Mesendoderm (in vitro differentiated cells): ENCODE measurements at regions not wholly inside any gene's neighbourhood (a gene's known extent, or its start where the extent isn't known, plus 50 kb on each side); places are given as distances from the start of the nearest gene placed in this dataset. TPM values are rescaled to one million over a fixed set of nuclear protein-coding genes. Genes with fewer than 3 reads are reported as not detected.

Source experiments
- DNase-seq: peaks from one replicate; pipeline ENCODE4 v3.0.0; 2013
- H2AK5ac ChIP-seq: 2 replicates; pipeline ENCODE4 v1.6.1; 2013; ENCODE audit warnings: low read length, inconsistent platforms
- H2BK120ac ChIP-seq: 2 replicates; pipeline ENCODE4 v1.6.1; 2013; ENCODE audit warnings: low read depth, mild to moderate bottlenecking, low read length, moderate library complexity, mixed read lengths
- H2BK15ac ChIP-seq: replicated peaks from 2 replicates; pipeline ENCODE4 v1.6.1; 2013; ENCODE audit warnings: low read depth, mild to moderate bottlenecking, moderate library complexity
- H2BK5ac ChIP-seq: 2 replicates; pipeline ENCODE4 v1.6.1; 2013; ENCODE audit warnings: low read length, inconsistent platforms
- H3K18ac ChIP-seq: 2 replicates; pipeline ENCODE4 v1.6.1; 2013; ENCODE audit warnings: mild to moderate bottlenecking, low read length, mixed read lengths
- H3K23ac ChIP-seq: one replicate; pipeline ENCODE4 v1.6.1; 2013; ENCODE audit warnings: low read length
- H3K27ac ChIP-seq: 2 replicates; pipeline ENCODE4 v1.5.1; 2013; ENCODE audit warnings: low read depth, mild to moderate bottlenecking, inconsistent platforms, low read length, moderate library complexity
- H3K27me3 ChIP-seq: 2 replicates; pipeline ENCODE4 v1.6.1; 2013; ENCODE audit warnings: low read length, control low read depth, mild to moderate bottlenecking, inconsistent platforms; ENCODE audit not compliant: insufficient read depth, poor library complexity
- H3K36me3 ChIP-seq: 2 replicates; pipeline ENCODE4 v1.6.1; 2013; ENCODE audit warnings: low read length, inconsistent platforms; ENCODE audit not compliant: control insufficient read depth, insufficient read depth
- H3K4ac ChIP-seq: one replicate; pipeline ENCODE4 v1.6.1; 2013; ENCODE audit warnings: low read depth, mild to moderate bottlenecking, low read length, moderate library complexity
- H3K4me1 ChIP-seq: 2 replicates; pipeline ENCODE4 v1.6.1; 2013; ENCODE audit warnings: low read depth, low read length, inconsistent platforms; ENCODE audit not compliant: control insufficient read depth
- H3K4me2 ChIP-seq: 2 replicates; pipeline ENCODE4 v1.6.1; 2013; ENCODE audit warnings: low read length
- H3K4me3 ChIP-seq: 2 replicates; pipeline ENCODE4 v1.5.1; 2013; ENCODE audit warnings: mild to moderate bottlenecking, low read length
- H3K56ac ChIP-seq: one replicate; pipeline ENCODE4 v1.6.1; 2013; ENCODE audit warnings: low read length
- H3K79me1 ChIP-seq: 2 replicates; pipeline ENCODE4 v1.6.1; 2013; ENCODE audit warnings: low read length, inconsistent platforms
- H3K79me2 ChIP-seq: 2 replicates; pipeline ENCODE4 v1.6.1; 2013; ENCODE audit warnings: mild to moderate bottlenecking, low read length; ENCODE audit not compliant: control insufficient read depth, insufficient read depth
- H3K9ac ChIP-seq: 2 replicates; pipeline ENCODE4 v1.6.1; 2013; ENCODE audit warnings: low read length, inconsistent platforms
- H4K5ac ChIP-seq: one replicate; pipeline ENCODE4 v1.6.1; 2013; ENCODE audit warnings: low read length
- H4K8ac ChIP-seq: one replicate; pipeline ENCODE4 v1.6.1; 2013; ENCODE audit warnings: low read depth, mild to moderate bottlenecking, control low read depth, low read length, moderate library complexity
- WGBS: extraction: QIAGEN DNeasy Blood & Tissue Kit; methylation state at CpG from one replicate; pipeline ENCODE4 v1.1.7; 2013; ENCODE audit warnings: low lambda C conversion rate, missing lambda C conversion rate; ENCODE audit not compliant: insufficient coverage; ENCODE audit errors: extremely low coverage; 5-methylcytosine and 5-hydroxymethylcytosine counted together
- small RNA-seq: library from polyadenylated mRNA; stranded (forward); fragments of <200 nt; extraction: miRNeasy Mini kit (QIAGEN cat#:217004); gene quantifications from one replicate; pipeline ENCODE3, GENCODE V24; 2013; ENCODE audit not compliant: insufficient read depth

DNA sequence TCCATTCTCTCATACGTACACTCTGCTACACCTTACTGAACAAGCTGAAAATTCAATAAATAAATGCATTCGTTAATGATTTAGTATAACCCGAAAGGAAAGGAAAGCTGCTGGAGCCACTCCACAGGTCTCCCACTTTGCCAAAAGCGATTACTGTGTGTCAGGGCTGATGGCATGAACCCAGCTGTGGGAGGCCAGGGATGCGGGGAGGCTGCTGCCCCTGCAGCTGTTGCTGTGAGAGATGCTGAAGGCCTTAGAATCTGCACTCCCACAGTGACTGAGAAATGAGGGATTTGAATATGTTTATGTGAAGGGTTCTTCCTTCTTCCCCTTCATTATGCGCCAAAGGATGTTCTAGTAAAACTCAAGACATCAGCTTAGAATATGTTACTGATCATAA, 58.7 kb upstream of the NBEA start:
- no peak overlapping the region for H4K5ac ChIP-seq
- H3K18ac ChIP-seq: no peak overlapping the region
- H2BK5ac ChIP-seq: no peak overlapping the region
- no peak overlapping the region for H3K9ac ChIP-seq
- DNase-seq: no peak
- H2AK5ac ChIP-seq: no peak overlapping the region
- H3K56ac ChIP-seq: no peak overlapping the region
- no peaks in the 10 kb centered on the region for H3K79me2 ChIP-seq
- no peak overlapping the region for H3K4me3 ChIP-seq
- no peak overlapping the region for H3K4ac ChIP-seq
- no peaks in the 10 kb centered on the region for H3K36me3 ChIP-seq
- no peak overlapping the region for H3K23ac ChIP-seq
- no CpG with 5 or more reads among the region's 6 CpGs for WGBS
- H4K8ac ChIP-seq: no peak overlapping the region
- H2BK120ac ChIP-seq: no peak overlapping the region
- no peak overlapping the region for H3K4me2 ChIP-seq
- no peak overlapping the region for H3K27ac ChIP-seq
- H3K4me1 ChIP-seq: no peaks in the 10 kb centered on the region
- no peaks in the 10 kb centered on the region for H3K79me1 ChIP-seq
- H3K27me3 ChIP-seq: no peaks in the 10 kb centered on the region
- no peak overlapping the region for H2BK15ac ChIP-seq

DNA sequence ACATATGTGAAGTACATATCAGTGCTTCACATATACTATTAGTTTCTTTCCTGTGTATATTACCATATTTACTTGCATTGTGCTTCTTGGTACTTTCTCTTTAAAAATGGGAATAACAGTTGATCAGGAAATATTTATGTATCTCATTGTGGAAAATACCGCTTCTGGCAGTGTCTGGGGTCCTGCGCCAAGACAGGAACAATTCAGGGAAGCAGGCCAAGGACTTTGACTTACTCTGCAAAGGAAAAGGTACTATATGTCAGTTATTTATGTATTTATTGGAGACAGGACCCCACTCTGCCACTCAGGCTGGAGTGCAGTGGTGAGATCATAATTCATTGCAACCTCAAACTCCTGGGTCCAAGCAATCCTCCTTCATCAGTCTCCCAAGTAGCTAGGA, 57.7 kb upstream of the NBEA start:
- H3K4me1 ChIP-seq: no peaks in the 10 kb centered on the region
- no peak overlapping the region for H2AK5ac ChIP-seq
- H3K36me3 ChIP-seq: no peaks in the 10 kb centered on the region
- no peak overlapping the region for H4K8ac ChIP-seq
- H3K79me1 ChIP-seq: no peaks in the 10 kb centered on the region
- no peaks in the 10 kb centered on the region for H3K79me2 ChIP-seq
- H2BK15ac ChIP-seq: no peak overlapping the region
- no peak overlapping the region for H3K9ac ChIP-seq
- WGBS: no CpG with 5 or more reads among the region's 2 CpGs
- no peak overlapping the region for H3K56ac ChIP-seq
- H3K23ac ChIP-seq: no peak overlapping the region
- H4K5ac ChIP-seq: no peak overlapping the region
- no peak overlapping the region for H3K27ac ChIP-seq
- no peaks in the 10 kb centered on the region for H3K27me3 ChIP-seq
- no peak overlapping the region for H2BK120ac ChIP-seq
- no peak for DNase-seq
- H3K4ac ChIP-seq: no peak overlapping the region
- no peak overlapping the region for H3K18ac ChIP-seq
- no peak overlapping the region for H3K4me2 ChIP-seq
- no peak overlapping the region for H3K4me3 ChIP-seq
- no peak overlapping the region for H2BK5ac ChIP-seq

DNA sequence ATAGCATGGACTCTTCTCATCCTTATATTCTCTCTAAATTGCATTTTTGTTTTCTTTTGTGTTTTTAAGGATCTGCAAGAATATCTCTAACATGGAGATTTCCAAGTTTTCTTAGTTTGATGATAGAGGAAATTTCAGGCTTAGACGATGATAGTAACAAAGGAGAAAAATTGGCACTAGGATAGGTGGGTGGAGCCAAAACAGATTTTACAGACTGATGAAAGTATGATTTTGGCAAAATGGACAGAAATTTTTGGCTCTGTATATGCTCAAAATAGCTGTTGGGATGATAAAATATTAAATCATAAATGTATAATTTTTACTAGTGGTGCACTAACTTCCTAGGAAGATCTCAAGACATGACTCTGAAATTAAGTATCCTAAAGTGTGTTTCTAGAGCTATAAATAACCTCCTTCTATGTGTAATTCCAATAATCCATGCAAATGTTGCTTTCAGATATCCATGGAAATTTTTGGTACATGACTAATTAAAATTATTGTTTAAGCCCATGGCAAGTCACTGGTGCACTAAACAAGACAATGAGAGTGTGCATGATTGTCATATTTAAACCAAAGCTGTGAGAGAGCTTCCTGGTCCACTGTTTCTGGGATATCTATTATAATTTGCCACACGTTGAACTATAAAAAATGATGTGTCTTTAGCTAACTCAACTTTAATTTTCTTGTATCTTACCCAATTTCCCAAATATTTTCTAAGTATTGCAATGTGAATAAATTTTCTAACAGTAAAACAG, 55.8 kb upstream of the NBEA start:
- no peak overlapping the region for H2BK5ac ChIP-seq
- H3K23ac ChIP-seq: no peak overlapping the region
- H3K27me3 ChIP-seq: no peaks in the 10 kb centered on the region
- no peaks in the 10 kb centered on the region for H3K36me3 ChIP-seq
- H2BK15ac ChIP-seq: no peak overlapping the region
- WGBS: no CpG with 5 or more reads among the region's 2 CpGs
- no peak overlapping the region for H2BK120ac ChIP-seq
- no peak overlapping the region for H3K18ac ChIP-seq
- DNase-seq: no peak
- no peak overlapping the region for H3K9ac ChIP-seq
- no peak overlapping the region for H4K8ac ChIP-seq
- H3K4me1 ChIP-seq: no peaks in the 10 kb centered on the region
- H3K79me2 ChIP-seq: no peaks in the 10 kb centered on the region
- H3K27ac ChIP-seq: no peak overlapping the region
- no peak overlapping the region for H2AK5ac ChIP-seq
- H3K4me3 ChIP-seq: no peak overlapping the region
- H3K4me2 ChIP-seq: no peak overlapping the region
- H3K56ac ChIP-seq: no peak overlapping the region
- no peaks in the 10 kb centered on the region for H3K79me1 ChIP-seq
- no peak overlapping the region for H3K4ac ChIP-seq
- no peak overlapping the region for H4K5ac ChIP-seq

DNA sequence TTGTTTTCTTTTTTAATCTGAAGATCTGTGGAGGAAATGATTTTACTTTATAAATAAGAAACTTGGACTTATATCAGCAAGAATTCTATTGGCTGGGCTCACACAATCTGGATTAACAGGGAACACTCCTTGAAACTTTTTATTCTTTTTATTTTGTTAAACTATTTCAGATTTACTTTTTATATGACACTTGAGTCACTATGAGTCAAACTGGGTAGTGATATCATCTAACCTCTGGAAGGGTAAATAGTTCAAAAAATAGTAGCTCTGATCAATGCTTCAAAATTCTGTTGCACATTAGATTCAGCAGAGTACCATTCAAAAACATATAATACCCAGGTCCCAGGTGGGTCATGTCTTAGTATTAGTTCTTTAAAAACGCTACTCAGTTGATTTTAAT, 55.1 kb upstream of the NBEA start:
- Histone ChIP-seq H3K56ac (no peak overlapping the region), H4K8ac (no peak overlapping the region), H3K36me3 (no peaks in the 10 kb centered on the region), H3K27me3 (no peaks in the 10 kb centered on the region), H3K4me3 (no peak overlapping the region), H2BK15ac (no peak overlapping the region), H3K18ac (no peak overlapping the region), H2AK5ac (no peak overlapping the region), H2BK120ac (no peak overlapping the region), H3K4ac (no peak overlapping the region), H3K4me1 (no peaks in the 10 kb centered on the region), H3K27ac (no peak overlapping the region), H2BK5ac (no peak overlapping the region), H3K23ac (no peak overlapping the region), H3K79me2 (no peaks in the 10 kb centered on the region), H4K5ac (no peak overlapping the region), H3K9ac (no peak overlapping the region), H3K79me1 (no peaks in the 10 kb centered on the region), H3K4me2 (no peak overlapping the region)
- WGBS: no CpG with 5 or more reads among the region's 1 CpG
- no peak for DNase-seq

Small RNA genes in the stretch of these regions (small RNA-seq; reads per million reads assigned to genes)
- gene AL356321.1: not detected
- not detected for gene RF00402
